Stimulated activated CD4-positive, alpha-beta T cell treated with anti-CD3 and anti-CD28 coated beads, Interleukin-15, amount 100 ng/mL, for 1 hour (primary cell): ENCODE measurements at regions not wholly inside any gene's neighbourhood (a gene's known extent, or its start where the extent isn't known, plus 50 kb on each side); places are given as distances from the start of the nearest gene placed in this dataset.

Experiments used
- DNase-seq, 2 donors: peaks; one replicate each; pipeline ENCODE4 v3.0.0-alpha.2; 2020; ENCODE audit warnings: low read depth in 1 of 2, low spot score in 1 of 2

DNA sequence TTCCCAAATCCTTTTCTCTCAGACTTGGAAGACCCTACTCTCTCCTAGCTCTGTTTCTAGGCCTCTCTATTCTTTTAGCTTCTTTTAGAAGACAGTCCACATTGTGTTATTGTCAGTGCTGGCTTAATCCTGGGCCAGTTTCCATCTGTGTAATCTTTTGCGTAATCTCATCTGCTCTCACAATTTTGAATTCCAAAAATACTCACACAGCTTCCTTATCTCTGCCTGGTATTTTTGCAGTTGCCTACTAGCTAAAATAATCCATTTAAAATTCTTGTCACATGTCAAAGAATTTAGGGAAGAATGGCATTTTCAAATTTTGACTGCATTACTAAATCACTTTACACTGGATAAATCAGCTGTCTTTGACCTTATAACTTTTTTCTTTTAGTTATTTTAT lies 200.6 kb upstream of the MEX3C start:
- no peak for DNase-seq

DNA sequence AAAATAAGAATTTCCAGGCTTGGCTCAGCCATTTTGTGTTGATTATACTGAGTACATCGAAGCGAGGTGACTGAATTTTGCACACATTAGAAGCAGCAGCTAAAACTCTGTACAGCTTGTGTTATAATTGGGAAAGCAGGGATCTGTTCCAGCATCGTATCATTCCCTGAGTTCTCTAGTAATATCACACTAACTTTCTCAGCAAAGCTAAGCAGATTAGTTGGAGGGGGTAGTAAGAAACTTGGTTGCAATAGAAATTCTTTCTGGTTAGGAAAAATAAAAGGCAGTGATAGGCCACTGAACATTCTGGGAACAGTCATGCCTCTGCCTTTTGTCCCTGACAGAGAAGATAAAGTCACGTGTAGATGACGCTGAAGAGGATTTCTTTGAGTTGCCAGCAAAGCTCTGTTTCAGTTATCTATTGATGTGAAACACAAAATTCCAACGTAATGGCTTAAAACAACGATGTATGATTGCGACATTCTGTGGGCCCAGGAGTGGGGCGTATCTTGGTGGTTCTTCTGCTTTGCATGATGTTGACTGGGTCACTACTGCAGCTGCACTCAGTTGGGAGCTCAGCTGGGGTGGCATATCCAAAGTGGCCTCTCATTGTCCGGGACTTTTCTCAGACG lies 202.1 kb upstream of the MEX3C start:
- DNase-seq, result no peak

DNA sequence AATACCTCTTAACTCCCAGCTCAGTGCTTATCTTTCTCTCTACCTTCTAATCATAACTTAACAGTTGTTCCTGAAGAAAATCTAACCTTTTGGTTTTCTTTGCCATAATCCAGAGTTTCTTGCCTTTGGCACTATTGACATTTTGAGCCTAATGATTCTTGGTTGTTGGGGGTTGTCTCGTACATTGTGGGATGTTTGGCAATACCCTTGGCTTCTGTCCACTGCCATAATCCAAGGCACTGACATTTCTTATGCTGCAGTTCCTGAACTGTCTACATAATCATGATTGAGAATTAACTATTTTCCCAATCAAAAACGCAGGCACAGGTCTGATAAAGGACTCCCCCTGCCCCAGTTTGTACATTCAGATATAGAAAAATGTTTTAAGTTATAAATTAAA lies 203.2 kb upstream of the MEX3C start:
- DNase-seq, result no peak

DNA sequence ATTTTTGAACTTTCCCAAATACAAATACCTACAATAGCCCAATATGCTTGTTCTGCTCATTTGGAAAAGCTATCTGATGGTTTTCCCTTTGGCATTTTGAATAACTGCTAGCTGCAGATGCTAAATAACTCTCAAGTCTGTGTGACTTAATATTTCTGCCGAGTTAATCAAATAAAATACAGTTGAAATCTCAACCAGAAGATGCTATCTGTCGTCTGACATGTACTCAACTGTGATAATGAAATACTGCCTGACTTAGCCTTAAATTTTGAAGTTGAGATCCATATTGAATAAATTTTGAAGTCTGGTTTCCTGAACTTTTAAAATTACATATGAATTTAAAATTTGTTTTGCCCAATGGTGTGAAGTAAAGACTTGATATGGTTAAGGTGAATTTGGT lies 204.4 kb upstream of the MEX3C start:
- DNase-seq, result no peak

DNA sequence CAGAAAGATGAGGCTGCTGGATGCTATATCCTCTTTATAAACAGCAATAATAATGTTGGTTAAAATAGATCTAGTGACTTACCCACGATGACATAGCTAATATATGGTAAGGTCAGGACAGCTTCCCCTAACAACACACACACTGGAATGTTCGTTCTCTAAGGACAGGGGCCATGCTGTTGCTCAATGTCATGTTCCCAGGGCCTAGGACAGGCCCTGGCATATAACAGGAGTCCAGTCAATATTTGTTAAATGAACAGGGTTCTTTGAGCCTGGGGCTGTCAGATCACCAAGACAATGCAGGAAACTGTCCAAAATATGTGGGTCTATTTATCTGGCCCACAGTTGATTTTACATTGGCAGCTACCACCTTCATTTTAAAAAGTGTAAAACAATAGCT lies 207.1 kb upstream of the MEX3C start:
- DNase-seq, result no peak

DNA sequence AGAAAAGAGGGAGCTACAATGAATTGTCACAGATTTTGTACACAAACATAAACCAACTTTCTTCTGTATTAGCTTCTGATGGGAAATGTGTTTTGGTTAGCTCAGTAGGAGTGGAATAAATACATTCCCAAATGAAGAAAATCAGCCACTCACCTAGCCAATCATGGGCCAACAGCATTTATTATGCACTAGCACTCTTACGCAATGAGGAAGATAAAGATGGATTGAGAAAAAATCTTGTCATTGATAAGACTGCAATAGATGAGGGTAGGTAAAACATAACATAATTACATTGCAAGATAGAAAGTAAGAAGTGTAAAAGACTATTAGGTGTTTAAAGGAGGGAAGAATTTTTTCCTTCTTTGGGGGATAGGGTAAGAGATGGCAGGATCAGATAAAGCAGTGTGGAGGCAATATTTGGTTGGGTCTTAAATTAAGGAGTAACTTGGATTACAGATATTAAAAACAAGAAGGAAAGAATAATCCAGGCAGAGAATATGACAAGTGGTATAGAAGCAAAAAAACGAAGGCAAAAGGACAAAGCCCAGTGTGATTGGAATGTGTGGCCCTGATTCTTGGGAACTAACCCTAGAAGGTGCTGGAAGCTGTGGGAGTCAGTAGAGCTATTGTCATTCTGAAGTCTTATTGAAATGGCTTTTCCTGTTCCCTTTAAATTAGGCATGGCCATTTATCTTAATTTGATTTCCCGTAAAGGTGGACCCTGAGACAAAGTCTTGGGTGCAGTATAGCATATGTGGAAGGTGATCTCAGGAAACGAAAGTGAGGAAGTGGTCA lies 208.4 kb upstream of the MEX3C start:
- no peak for DNase-seq

DNA sequence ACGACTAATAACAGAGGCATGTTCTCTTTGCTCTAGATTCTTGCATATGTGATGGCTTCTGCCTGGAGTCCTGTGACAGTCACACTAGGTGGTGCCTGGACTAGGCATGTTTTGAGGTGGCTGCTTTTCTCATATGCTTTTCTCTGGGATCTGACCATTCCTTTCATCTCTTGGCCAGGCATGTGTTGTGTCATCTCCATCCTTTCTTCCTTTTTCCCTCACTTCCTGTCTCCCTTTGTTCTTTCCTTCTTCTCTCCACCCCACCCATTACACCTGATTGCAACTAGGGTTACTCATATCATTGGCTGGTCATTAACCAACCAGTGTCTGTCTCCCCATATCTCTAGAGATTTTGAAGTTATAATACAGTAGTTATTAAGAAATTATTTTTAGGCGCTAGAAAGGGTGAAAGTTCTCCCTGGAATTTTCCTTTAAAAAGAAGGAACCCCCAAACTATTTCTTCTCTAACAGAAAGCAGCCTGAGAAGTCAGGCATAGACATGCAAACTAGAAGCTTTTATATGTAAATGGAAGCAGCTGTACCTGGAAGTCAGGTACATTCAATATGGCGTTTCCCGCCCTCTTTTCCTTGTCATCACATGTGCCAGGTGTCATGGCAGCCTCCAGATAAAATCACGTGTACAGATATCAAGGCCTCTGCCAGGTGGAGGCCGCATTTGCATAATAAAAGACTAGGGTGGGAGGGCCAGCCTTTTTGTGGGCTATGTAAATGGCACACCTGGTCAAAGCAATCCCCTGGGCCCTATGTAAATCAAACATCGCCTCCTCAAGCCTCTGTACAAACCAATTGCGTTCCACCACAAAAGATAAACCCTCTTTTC lies 220.4 kb upstream of the MEX3C start:
- no peak for DNase-seq

DNA sequence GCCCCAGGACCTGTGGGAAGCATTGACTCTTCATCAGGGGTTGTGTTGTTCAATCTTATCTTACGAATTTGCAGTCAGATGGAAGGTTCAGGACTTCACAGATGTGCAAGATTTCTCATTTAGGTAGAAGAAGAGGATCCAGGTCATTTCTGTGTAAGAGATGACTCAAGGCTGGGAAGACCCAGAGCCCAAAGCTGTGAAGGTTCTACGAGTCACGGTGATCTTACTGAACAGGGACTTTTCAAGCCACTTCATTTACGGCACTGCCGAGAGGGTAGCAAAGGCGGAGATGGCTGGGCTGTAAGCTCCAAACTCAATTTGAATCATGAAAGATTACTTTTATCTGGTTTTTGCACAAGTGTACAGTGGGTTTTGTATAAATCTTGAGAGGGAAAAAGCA lies 228.0 kb upstream of the MEX3C start:
- DNase-seq, result no peak

DNA sequence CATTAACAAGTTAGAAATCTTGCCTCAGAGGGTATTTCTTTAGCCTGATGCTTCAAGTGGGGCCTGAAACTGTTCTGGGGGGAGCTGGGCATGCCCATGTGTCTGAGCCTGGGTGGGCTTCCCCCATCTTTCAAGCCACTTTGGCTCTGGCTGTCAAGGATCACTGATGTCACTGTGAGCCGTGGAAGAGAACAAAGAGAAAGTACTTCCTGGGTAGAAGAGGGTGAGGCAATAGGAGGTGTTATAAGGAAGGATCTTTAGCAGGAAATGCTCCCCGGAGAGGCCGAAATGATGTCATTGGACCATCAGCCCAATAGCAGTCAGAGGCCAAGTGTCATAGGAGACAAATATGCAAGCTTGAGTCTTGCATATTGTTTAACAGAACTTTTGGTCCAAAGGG lies 228.4 kb upstream of the MEX3C start:
- DNase-seq, result no peak

DNA sequence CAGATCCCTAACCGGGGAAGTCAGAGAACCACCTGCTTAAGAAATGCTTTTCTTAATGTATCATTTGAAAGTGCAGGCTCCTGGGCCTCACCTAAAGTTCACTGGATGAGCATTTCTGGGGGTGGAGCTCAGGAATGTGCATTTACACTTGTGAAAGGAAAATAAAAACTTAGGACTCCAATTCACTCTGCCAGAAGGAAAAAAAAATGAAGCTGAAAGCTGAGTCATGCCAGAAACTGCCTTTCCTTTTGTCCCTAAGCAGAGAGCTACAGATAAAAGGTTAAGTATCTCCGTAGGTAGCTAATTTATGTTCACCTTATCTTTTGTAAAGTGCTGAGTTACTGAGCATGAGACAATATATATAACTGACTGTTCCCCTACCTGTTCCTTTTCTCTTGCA lies 229.5 kb upstream of the MEX3C start:
- no peak for DNase-seq

DNA sequence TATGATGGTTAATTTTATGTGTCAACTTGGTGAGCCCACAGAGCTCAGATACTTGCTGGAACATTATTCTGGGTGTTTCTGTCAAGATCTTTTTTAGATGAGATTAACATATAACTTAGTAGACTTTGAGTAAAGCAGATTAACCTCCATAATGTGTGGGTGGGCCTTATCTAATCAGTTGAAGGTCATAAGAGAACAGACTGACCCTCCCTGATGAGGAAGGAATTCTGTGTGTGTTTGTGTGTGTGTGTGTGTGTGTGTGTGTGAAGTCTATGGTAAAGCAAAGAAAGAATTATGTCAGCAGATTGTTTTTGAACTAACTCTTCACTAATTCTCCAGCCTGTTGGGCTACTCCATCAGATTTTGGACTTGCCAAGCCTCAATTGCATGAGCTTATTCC lies 232.2 kb upstream of the MEX3C start:
- no peak for DNase-seq

DNA sequence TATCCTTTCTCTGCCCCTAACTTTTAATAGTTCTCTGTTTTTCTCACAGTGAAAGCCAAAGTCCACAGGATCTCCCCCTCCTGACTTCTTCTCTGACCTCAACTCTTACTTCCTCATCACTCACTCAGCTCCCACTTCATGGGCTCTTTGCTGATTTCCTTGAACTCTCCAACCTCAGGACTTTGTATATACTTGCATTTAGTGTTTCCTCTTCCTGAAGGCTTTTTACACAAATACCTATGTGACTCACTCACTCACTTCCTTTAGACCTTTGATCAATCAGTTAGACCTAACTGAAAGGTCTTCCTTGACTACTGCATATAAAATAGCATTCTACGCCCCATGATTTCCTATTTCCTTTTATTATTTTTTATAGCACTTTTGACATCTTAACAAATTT lies 233.1 kb upstream of the MEX3C start:
- no peak for DNase-seq

DNA sequence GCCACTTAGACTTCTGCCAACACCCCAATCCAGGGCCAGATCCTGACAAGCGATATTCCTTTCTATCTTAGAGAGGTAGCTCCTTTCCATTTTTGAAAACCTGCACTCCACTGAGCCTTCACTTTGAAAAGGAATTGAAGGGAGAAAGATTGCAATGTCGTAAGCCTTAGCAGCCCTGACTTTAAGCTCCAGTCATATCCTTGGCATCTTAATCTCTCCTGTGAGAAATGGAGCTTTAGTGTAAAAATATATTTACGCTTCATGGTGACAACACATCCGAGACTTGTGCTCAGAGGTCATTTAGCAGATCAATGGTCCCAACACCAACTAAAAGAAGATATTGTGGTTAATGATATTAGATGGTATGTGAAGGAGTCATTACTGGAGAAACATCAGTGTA lies 235.8 kb upstream of the MEX3C start:
- no peak for DNase-seq

DNA sequence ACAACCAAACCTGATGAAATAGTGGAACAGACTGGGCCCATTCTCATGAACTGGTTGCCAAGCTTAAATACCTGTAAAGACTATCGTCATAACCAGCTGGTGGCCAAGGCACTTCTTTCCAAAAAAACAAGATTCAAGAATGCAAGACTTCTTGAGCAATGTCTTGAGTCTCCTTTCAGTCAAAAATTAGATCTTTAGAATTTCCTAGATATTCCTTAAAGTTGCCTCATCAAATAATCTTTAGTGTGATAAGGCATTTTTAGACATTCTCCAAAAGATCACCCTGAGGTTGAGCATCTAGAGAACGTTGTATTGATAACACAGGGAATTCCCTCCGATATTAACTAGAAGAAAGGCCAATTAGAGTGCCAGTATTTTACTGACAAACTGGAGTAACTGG lies 236.4 kb upstream of the MEX3C start:
- DNase-seq, result no peak

DNA sequence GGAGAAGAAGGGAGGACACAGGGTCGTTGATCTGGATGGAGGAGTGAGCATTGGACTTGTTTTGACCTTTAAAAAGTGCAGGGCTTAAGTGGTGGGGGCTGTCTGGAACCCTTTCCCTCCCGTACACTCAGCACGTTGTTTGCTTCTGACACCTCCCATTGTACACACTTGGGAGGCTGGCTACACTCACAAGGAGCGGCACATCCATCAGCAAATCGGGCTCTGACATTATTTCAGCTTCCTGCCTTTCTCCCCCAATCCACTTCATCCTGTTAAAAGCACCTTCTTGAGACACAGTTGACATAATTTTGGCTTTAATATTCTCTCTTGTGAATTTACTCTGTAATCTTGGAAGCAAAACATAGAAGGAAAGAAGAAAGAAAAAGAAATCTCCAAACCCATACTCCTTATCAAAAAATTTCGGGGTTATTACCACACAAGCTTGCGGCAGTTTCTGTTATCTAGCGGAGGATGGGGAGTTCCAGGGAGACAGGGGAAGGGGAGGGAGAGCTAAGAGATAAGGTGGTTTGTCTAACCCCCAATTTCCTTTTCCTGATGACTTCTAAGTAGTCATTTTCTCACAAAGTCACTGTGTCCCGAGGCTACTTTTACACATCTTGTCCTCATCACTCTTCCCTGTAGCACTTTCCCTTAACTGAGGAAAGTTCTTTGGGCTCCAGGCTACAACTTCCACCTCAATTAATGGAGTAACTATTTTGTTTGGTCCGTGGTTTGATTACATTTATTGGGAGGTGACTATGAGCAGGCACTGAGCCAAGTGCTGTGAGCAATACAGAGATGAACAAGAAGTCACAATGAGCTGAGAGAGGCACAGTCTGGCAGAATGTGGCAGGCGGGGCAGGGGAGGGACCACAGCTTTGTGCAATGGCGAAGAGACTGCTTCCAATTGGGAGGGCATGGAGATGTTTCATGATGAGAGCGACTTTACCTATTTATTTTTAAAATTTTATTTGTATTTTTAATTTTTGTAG lies 240.1 kb upstream of the MEX3C start:
- DNase-seq, result no peak

DNA sequence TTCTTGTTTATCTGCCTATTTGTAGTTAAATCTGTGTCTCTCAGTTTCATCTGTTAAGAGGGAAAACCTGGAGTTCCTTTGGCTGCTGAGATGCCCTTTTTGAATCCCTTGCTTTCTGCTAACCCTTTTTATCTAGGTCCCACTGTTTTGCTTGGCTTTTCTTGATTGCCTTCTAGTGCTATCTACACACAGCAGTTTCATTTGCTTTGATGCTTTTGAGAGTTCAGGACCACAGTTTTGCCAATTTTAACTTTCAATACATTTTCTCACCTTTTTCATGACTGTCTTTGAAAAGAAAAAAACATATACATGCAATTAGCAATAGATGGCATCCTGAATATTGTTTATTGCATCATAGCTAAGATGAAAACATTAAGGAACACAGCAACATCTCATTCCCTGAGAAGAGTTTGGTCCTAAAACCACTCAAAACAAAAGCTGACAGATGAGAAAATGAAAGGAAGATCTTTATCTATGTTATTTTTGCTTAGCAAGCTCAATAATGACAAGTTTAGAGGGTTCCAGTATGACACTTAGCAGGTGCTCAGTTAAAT lies 241.4 kb upstream of the MEX3C start:
- DNase-seq, result no peak

DNA sequence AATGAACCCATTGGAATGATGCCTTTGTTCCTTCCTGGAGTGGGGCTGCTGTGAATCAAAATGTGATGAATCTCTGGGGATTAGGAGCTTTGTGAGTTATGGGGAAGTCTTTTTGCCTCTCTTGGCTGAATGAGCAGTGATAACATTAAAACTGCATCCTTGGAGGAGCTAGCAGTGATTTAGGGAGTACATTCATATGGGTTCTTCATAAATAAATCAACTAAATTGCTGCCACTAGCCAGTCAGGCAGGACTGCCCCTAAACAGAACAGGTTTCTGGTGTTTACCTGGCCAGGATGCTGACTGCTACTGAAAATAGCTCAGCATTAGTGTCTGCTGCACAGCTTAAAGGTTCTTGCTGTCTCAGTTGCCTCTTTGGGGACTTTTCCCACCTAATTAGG lies 244.5 kb upstream of the MEX3C start:
- DNase-seq, result no peak

DNA sequence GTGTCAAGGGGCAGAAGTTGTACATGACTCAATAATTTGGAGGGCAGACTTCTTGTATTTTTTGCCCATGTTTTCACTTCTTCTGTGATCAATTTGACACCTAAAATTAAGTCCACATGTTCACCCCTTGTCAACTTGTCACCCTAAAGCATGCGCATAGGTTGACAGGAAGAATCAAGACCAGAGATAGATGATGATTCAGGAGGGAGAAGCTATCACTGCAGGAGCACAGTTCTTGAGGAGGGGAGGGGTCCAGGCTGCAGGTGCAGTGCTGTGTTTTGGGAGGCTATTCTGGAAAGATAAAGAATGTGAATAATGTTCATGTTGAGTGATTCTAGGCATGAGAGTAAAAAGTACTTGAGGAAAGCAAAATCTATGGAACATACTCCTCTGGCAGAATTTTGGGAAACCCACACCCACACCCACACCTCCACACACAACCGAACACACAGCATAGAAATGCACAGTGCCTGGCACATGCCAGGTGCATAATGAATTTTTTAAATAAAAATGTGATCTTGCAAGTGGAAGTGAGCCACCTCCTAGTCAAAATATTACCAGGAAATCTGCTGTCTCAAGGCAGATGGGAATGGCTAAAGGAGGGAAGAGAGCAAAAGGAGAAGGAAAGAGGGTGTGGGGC lies 249.2 kb upstream of the MEX3C start:
- DNase-seq, result no peak

DNA sequence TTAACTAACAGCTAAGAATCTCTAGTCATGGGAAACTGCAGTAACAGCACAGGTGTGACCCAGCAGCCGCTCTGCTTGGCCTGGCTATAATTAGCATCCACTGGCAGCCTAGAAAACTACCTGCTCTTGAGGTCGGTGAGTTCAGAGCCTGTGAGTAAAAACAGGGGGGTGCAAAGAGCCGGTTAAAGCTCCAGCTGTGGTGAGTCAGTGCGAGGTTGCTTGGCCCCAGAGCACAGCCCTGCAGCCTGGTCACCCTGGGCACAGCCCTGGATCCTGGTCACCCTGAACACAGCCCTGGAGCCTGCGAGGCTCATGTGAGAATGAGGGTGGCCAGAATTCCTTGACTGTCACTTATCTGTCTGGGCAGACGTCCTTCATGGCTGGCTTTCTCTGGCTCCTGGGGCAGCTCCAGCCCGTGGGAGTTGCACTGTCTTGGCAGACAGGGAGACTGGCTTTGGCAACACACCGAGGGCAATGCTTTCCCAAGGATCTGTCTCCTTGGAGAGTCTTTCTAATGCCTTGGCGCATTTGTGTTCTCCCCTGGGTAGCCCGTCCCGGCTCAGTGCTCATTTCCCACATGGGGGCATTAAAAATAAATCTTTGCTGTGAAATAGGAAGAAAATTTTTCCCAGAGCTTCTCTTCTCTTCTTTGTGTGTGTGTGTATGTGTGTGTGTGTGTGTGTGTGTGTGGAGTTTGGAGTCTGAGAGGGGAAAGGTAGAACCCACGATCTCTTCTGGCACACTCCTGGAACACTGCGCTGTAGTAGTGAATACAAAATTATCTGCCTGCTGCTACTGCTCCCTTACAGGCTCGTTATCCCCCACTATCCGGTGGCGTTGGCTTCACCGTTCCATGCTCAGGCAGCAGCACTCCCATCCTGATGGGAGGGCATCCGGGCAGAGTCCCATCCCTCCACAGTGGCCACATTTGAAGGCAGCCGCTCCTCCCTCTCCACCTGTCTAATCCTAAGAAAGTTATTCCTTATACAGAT lies 250.2 kb upstream of the MEX3C start:
- DNase-seq, result no peak
